Astrocyte (in vitro differentiated cells and primary cell): ENCODE measurements at regions not wholly inside any gene's neighbourhood (a gene's known extent, or its start where the extent isn't known, plus 50 kb on each side); places are given as distances from the start of the nearest gene placed in this dataset.

ENCODE experiments used
- DNase-seq: peaks from one replicate; pipeline ENCODE4 v3.0.0-alpha.2; 2010; ENCODE audit warnings: low read depth
- FAIRE-seq: peaks from 2 replicates; lab custom pipeline; 2011; peaks lifted over from hg19 to GRCh38; lab: Jason Lieb, UNC
- H2AFZ ChIP-seq: 2 replicates; pipeline ENCODE4 v1.6.0; 2012; ENCODE audit warnings: low read depth, low read length, inconsistent platforms
- H3K27ac ChIP-seq: 2 replicates; pipeline ENCODE4 v1.5.1; 2011; ENCODE audit warnings: low read depth, low read length, inconsistent platforms
- H3K27me3 ChIP-seq: 2 replicates; pipeline ENCODE4 v1.6.0; 2011; ENCODE audit warnings: low read length, inconsistent platforms; ENCODE audit not compliant: insufficient read depth
- H3K36me3 ChIP-seq: 2 replicates; pipeline ENCODE4 v1.5.1; 2011; ENCODE audit warnings: low read length, inconsistent platforms; ENCODE audit not compliant: insufficient read depth
- H3K4me1 ChIP-seq: 2 replicates; pipeline ENCODE4 v1.5.1; 2011; ENCODE audit warnings: low read length, inconsistent platforms; ENCODE audit not compliant: insufficient read depth
- H3K4me2 ChIP-seq: 2 replicates; pipeline ENCODE4 v1.6.0; 2012; ENCODE audit warnings: low read length, inconsistent platforms
- H3K4me3 ChIP-seq: 2 replicates; pipeline ENCODE4 v1.5.1; 2011; ENCODE audit warnings: low read depth, mild to moderate bottlenecking, low read length, inconsistent platforms; ENCODE audit not compliant: insufficient read depth
- H3K79me2 ChIP-seq: 2 replicates; pipeline ENCODE4 v1.6.0; 2012; ENCODE audit warnings: mild to moderate bottlenecking, low read length, inconsistent platforms; ENCODE audit not compliant: insufficient read depth
- H3K9ac ChIP-seq: 2 replicates; pipeline ENCODE4 v1.6.0; 2012; ENCODE audit warnings: mild to moderate bottlenecking, low read length, inconsistent platforms
- H3K9me3 ChIP-seq: 2 replicates; pipeline ENCODE4 v1.5.1; 2012; ENCODE audit warnings: low read depth, mild to moderate bottlenecking, low read length, inconsistent platforms; ENCODE audit not compliant: insufficient read depth
- H4K20me1 ChIP-seq: 2 replicates; pipeline ENCODE4 v1.6.0; 2012; ENCODE audit warnings: low read length, inconsistent platforms; ENCODE audit not compliant: insufficient read depth
- H3K27ac Mint-ChIP-seq: one replicate; pipeline ENCODE4 v1.8.0; 2021; ENCODE audit warnings: mild to moderate bottlenecking, mixed read lengths; ENCODE audit not compliant: unreplicated experiment
- H3K27me3 Mint-ChIP-seq: one replicate; pipeline ENCODE4 v1.8.0; 2021; ENCODE audit warnings: low read depth, mixed read lengths; ENCODE audit not compliant: unreplicated experiment
- H3K36me3 Mint-ChIP-seq: one replicate; pipeline ENCODE4 v1.8.0; 2021; ENCODE audit warnings: low read depth, mixed read lengths; ENCODE audit not compliant: unreplicated experiment
- H3K4me1 Mint-ChIP-seq: one replicate; pipeline ENCODE4 v1.8.0; 2021; ENCODE audit warnings: low read depth, mixed read lengths; ENCODE audit not compliant: unreplicated experiment
- H3K4me3 Mint-ChIP-seq: one replicate; pipeline ENCODE4 v1.8.0; 2021; ENCODE audit warnings: mild to moderate bottlenecking, moderate library complexity, mixed read lengths; ENCODE audit not compliant: unreplicated experiment
- H3K9me3 Mint-ChIP-seq: one replicate; pipeline ENCODE4 v1.8.0; 2021; ENCODE audit warnings: mild to moderate bottlenecking, mixed read lengths; ENCODE audit not compliant: unreplicated experiment
- CTCF ChIP-seq: IDR thresholded peaks from 2 replicates; pipeline ENCODE4 v1.5.1; 2011; ENCODE audit warnings: low read depth, mild to moderate bottlenecking, inconsistent platforms, low read length, moderate library complexity; ENCODE audit not compliant: insufficient read depth
- EZH2 ChIP-seq: IDR thresholded peaks from 2 replicates; pipeline ENCODE4 v1.6.1; 2012; ENCODE audit warnings: mild to moderate bottlenecking, low read length, inconsistent platforms; ENCODE audit not compliant: insufficient read depth

GRCh38 chr4:147014946-147015345 lies 69.3 kb upstream of the TTC29 start:
- Histone ChIP-seq H4K20me1 (no peaks in the 10 kb centered on the region), H3K27ac (no peak overlapping the region), H3K79me2 (no peaks in the 10 kb centered on the region), H3K4me3 (no peak overlapping the region), H3K9me3 (no peaks in the 10 kb centered on the region), H3K4me2 (no peak overlapping the region), H3K4me1 (no peaks in the 10 kb centered on the region), H3K27me3 (no peaks in the 10 kb centered on the region), H3K9ac (no peak overlapping the region), H2AFZ (no peak overlapping the region), H3K36me3 (no peaks in the 10 kb centered on the region)
- Mint-ChIP-seq H3K4me3 (no peak overlapping the region), H3K4me1 (no peaks in the 10 kb centered on the region), H3K9me3 (no peaks in the 10 kb centered on the region), H3K27ac (no peak overlapping the region), H3K27me3 (peaks cover 3% of the 10 kb centered on the region), H3K36me3 (no peaks in the 10 kb centered on the region)
- FAIRE-seq (no peak), DNase-seq (no peak)
- TF ChIP-seq CTCF (no peak), EZH2 (no peak)

GRCh38 chr4:147015491-147015890 lies 69.8 kb upstream of the TTC29 start:
- H3K36me3 Mint-ChIP-seq = no peaks in the 10 kb centered on the region
- no peak overlapping the region for H3K27ac ChIP-seq
- no peak overlapping the region for H3K4me3 ChIP-seq
- H3K27me3 ChIP-seq = no peaks in the 10 kb centered on the region
- peaks cover 3% of the 10 kb centered on the region for H3K27me3 Mint-ChIP-seq
- no peak overlapping the region for H3K27ac Mint-ChIP-seq
- no peak overlapping the region for H3K9ac ChIP-seq
- H3K4me2 ChIP-seq = no peak overlapping the region
- H3K9me3 Mint-ChIP-seq = no peaks in the 10 kb centered on the region
- no peaks in the 10 kb centered on the region for H3K36me3 ChIP-seq
- FAIRE-seq (no peak), DNase-seq (no peak)
- H3K4me3 Mint-ChIP-seq = no peak overlapping the region
- no peak overlapping the region for H2AFZ ChIP-seq
- no peaks in the 10 kb centered on the region for H3K79me2 ChIP-seq
- H3K4me1 ChIP-seq = no peaks in the 10 kb centered on the region
- no peak for TF ChIP-seq EZH2
- no peak for TF ChIP-seq CTCF
- H4K20me1 ChIP-seq = no peaks in the 10 kb centered on the region
- H3K9me3 ChIP-seq = no peaks in the 10 kb centered on the region
- no peaks in the 10 kb centered on the region for H3K4me1 Mint-ChIP-seq

- Histone ChIP-seq H3K9ac (no peak overlapping the region), H3K4me2 (no peak overlapping the region), H4K20me1 (no peaks in the 10 kb centered on the region), H3K36me3 (no peaks in the 10 kb centered on the region), H3K9me3 (no peaks in the 10 kb centered on the region), H3K4me3 (no peak overlapping the region), H3K79me2 (no peaks in the 10 kb centered on the region), H3K4me1 (no peaks in the 10 kb centered on the region), H3K27me3 (no peaks in the 10 kb centered on the region), H3K27ac (no peak overlapping the region), H2AFZ (no peak overlapping the region)
- Mint-ChIP-seq H3K4me1 (no peaks in the 10 kb centered on the region), H3K4me3 (no peak overlapping the region), H3K36me3 (no peaks in the 10 kb centered on the region), H3K27ac (no peak overlapping the region), H3K27me3 (peaks cover 3% of the 10 kb centered on the region), H3K9me3 (no peaks in the 10 kb centered on the region)
- DNase-seq (no peak), FAIRE-seq (no peak)
- TF ChIP-seq EZH2 (no peak), CTCF (no peak)
Measured at GRCh38 chr4:147017081-147017480, 71.4 kb upstream of the TTC29 start.
